Right lobe of liver (tissue), 6 donors: ENCODE measurements at regions not wholly inside any gene's neighbourhood (a gene's known extent, or its start where the extent isn't known, plus 50 kb on each side); places are given as distances from the start of the nearest gene placed in this dataset.
"Not testable (repeated sequence)": the region's sequence is repeated elsewhere in the genome, so short reads cannot be mapped to it uniquely, and the experiment has no call there.

Experiments
- ATAC-seq, 4 donors: fragments of 200-7000 bp; cut with Tn5 transposase; one replicate each; pipeline ENCODE4 v1.9.1; 2020; ENCODE audit warnings: mild to moderate bottlenecking in 4 of 4, moderate library complexity in 4 of 4
- DNase-seq, 3 donors: peaks; one replicate each; pipeline ENCODE4 v3.0.0-alpha.2; 2020
- H3K27ac ChIP-seq, 3 donors: fragments of 200-600 bp; one replicate each; pipeline ENCODE4 v1.8.0; 2022
- H3K27me3 ChIP-seq, 2 donors: fragments of 200-600 bp; one replicate each; pipeline ENCODE4 v1.8.0; 2022
- H3K36me3 ChIP-seq, 4 donors: fragments of 200-600 bp; sonication (generic) in 1 of 4; one replicate each; pipeline versions ENCODE4 v1.5.1 to v1.8.0; 2017 to 2022; ENCODE audit warnings: control low read depth in 1 of 4
- H3K4me1 ChIP-seq, 4 donors: fragments of 200-600 bp; sonication (generic) in 1 of 4; one replicate each; pipeline versions ENCODE4 v1.5.1 to v1.8.0; 2017 to 2022; ENCODE audit warnings: control low read depth in 1 of 4
- H3K4me3 ChIP-seq, 3 donors: fragments of 200-600 bp; one replicate each; pipeline ENCODE4 v1.8.0; 2022
- H3K9me3 ChIP-seq, 4 donors: fragments of 200-600 bp; sonication (generic) in 1 of 4; one replicate each; pipeline versions ENCODE4 v1.5.1 to v1.8.0; 2017 to 2022; ENCODE audit warnings: control low read depth in 1 of 4
- POLR2A ChIP-seq: fragments of 450-650 bp; IDR thresholded peaks from one replicate; pipeline ENCODE4 v1.6.1; 2017; ENCODE audit warnings: antibody characterized with exemption, mild to moderate bottlenecking
- WGBS: methylation state at CpG from one replicate; pipeline ENCODE4 v1.1.6; 2018; ENCODE audit warnings: low coverage, low lambda C conversion rate; ENCODE audit not compliant: insufficient coverage; ENCODE audit errors: missing lambda C conversion rate; 5-methylcytosine and 5-hydroxymethylcytosine counted together
- intact Hi-C, 2 donors: fragments of 100-400 bp; cut with DNase I; formaldehyde crosslinking; loops; one replicate each; pipeline versions ENCODE4 v1.11.2 to v1.14.1; 2022
- TF ChIP-seq, protein P1 (sequence below), 4 donors: fragments of 200-600 bp in 3 of 4; fragments of 450-650 bp in 1 of 4; IDR thresholded peaks; one replicate each; pipeline versions ENCODE4 v1.5.1 to v1.8.0; 2016 to 2022; ENCODE audit warnings: antibody characterized with exemption in 4 of 4, mild to moderate bottlenecking in 2 of 4
- donor health status: DM: no; HTN: yes; CAD: no.
- donor health status: DM: no; HTN: no; CAD: no.
- donor health status: DM: no; HTN: no; CAD: no.
- donor health status: DM: no; HTN: yes; CAD: no.
- donor health status: DM: no; HTN: yes; CAD: no.

DNA sequence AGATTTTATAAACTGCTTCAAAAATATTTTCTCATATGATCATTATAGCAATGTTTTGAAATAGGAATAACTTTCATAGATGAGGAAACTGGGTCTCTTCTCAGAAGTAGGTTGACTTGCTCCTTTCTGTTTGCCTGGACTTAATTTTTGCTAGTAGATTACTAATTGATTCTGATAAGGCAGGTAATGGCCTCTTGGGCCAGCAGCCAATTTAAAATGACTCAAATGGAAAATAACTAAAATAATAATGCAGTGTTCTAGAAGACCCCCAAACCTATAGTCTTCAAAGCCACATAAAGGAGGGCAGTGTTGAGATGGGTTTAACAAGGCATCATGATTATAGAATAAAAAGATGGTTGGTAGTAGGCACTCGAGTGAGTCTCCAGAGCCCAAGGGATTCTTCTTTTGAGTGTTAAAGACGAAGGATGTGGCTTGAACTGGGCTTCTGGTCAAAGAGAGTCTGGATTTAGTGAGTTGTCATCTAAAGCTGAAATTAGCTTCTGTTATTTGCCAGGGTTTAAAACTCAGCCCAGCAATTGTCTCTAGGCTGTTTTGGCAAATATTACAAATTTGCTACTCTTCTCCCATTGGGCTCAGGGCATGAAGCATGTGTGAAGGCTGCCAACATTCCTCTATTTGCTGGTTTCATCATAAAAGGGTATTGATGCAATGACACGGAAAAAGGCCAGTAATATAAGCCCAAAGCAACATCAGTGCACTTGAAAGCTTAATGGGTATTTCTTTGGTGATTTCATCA is 297.1 kb upstream of the MEIS2 start:
- Histone ChIP-seq H3K36me3 (no peaks in the 10 kb centered on the region), H3K27ac (no peak overlapping the region), H3K27me3 (no peaks in the 10 kb centered on the region), H3K4me3 (no peak overlapping the region), H3K9me3 (no peaks in the 10 kb centered on the region), H3K4me1 (no peaks in the 10 kb centered on the region)
- ATAC-seq = peak; percentile 81 to 96 (median 84)
- TF ChIP-seq, protein P1, sequence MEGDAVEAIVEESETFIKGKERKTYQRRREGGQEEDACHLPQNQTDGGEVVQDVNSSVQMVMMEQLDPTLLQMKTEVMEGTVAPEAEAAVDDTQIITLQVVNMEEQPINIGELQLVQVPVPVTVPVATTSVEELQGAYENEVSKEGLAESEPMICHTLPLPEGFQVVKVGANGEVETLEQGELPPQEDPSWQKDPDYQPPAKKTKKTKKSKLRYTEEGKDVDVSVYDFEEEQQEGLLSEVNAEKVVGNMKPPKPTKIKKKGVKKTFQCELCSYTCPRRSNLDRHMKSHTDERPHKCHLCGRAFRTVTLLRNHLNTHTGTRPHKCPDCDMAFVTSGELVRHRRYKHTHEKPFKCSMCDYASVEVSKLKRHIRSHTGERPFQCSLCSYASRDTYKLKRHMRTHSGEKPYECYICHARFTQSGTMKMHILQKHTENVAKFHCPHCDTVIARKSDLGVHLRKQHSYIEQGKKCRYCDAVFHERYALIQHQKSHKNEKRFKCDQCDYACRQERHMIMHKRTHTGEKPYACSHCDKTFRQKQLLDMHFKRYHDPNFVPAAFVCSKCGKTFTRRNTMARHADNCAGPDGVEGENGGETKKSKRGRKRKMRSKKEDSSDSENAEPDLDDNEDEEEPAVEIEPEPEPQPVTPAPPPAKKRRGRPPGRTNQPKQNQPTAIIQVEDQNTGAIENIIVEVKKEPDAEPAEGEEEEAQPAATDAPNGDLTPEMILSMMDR (IDR thresholded peaks at IDR 0.05) = no peak
- no peak for TF ChIP-seq POLR2A
- intact Hi-C loops = no loop called here
- 26% methylated on average over 3 of the region's 3 CpGs for WGBS
- DNase-seq = no peak

DNA sequence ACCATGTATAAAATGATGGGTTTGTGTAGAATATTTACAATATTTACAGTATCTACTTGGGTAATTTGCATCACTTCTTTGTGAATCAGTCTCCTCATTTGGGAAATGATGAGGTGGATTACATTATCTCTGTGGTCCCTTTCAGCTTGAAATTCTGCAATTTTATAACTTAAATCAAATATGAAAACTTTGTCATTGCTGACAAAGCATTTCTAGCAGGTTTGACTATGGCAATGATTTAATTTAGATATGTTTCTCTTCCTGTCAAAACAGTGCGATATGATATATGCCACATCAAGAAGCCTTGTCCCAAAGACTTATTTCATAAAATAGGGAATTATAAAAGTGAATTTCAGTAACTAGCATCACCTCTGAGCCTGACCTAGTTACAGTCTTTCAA is 315.8 kb upstream of the MEIS2 start:
- 93% methylated on average over 1 of the region's 1 CpG for WGBS
- Histone ChIP-seq H3K36me3 (no peaks in the 10 kb centered on the region), H3K9me3 (no peaks in the 10 kb centered on the region), H3K27ac (no peak overlapping the region), H3K27me3 (no peaks in the 10 kb centered on the region), H3K4me1 (no peaks in the 10 kb centered on the region), H3K4me3 (no peak overlapping the region)
- intact Hi-C loops = no loop called here
- no peak for DNase-seq
- TF ChIP-seq, protein P1 (IDR thresholded peaks at IDR 0.05) = no peak
- TF ChIP-seq POLR2A = no peak
- no peak for ATAC-seq

DNA sequence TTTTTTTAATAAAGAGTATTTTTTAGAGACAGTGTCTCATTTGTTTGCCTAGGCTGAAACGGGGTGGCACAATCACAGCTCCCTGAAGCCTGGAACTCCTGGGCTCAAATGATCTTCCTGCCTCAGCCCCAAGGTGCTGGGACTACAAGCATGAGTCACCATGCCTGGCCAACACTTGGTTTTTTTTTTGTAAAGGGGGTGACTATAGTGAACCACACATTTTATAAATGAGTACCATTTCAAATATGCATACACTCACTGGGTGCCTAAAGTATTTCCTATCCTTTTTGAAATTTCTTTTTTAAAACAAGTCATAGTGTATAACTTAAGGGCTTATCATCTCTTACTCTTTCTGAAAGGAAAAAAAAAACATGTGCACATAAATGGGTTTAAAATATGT is 325.2 kb upstream of the MEIS2 start:
- WGBS = 54% methylated on average over 1 of the region's 1 CpG
- no peak for DNase-seq
- Histone ChIP-seq H3K27ac (no peak overlapping the region), H3K27me3 (no peaks in the 10 kb centered on the region), H3K36me3 (no peaks in the 10 kb centered on the region), H3K4me3 (no peak overlapping the region), H3K4me1 (no peaks in the 10 kb centered on the region), H3K9me3 (no peaks in the 10 kb centered on the region)
- ATAC-seq = no peak
- intact Hi-C loops = no loop called here
- TF ChIP-seq, protein P1 (IDR thresholded peaks at IDR 0.05) = no peak
- TF ChIP-seq POLR2A = no peak

DNA sequence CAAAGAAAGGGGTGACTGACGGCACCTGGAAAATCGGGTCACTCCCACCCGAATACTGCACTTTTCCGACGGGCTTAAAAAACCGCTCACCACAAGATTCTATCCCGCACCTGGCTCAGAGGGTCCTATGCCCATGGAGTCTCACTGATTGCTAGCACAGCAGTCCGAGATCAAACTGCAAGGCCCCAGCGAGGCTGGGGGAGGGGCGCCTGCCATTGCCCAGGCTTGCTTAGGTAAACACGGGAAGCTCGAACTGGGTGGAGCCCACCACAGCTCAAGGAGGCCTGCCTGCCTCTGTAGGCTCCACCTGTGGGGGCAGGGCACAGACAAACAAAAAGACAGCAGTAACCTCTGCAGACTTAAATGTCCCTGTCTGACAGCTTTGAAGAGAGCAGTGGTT is 327.0 kb upstream of the MEIS2 start:
- ATAC-seq, H3K36me3 ChIP-seq, H3K27me3 ChIP-seq, H3K4me1 ChIP-seq, DNase-seq, H3K27ac ChIP-seq, H3K9me3 ChIP-seq, H3K4me3 ChIP-seq, intact Hi-C loops: not testable (repeated sequence)
- WGBS = no CpG with 5 or more reads among the region's 12 CpGs

DNA sequence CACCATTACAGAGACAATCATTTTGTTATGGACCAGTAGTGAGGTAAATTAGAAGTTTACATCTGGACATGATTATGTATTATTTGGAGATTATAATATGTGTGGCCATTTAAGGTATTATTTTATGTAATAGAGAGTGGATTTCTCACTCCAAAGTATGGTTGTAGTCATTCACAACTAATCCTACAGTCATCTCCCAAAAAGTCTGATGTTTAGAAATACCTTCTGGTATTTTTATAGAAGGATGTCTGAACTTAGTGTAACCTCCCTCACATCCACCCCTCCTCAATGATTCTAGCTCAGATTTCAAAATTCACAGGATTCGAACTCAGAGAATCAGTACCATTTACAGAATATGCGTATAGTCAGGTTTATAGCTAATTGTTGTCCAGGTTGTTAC is 346.6 kb upstream of the MEIS2 start:
- ATAC-seq (no peak), DNase-seq (no peak)
- Histone ChIP-seq H3K27ac (no peak overlapping the region), H3K4me1 (no peaks in the 10 kb centered on the region), H3K36me3 (no peaks in the 10 kb centered on the region), H3K9me3 (no peaks in the 10 kb centered on the region), H3K27me3 (no peaks in the 10 kb centered on the region), H3K4me3 (no peak overlapping the region)
- 89% methylated on average over 2 of the region's 2 CpGs for WGBS
- intact Hi-C loops = no loop called here
- TF ChIP-seq POLR2A = no peak
- TF ChIP-seq, protein P1 (IDR thresholded peaks at IDR 0.05) = no peak
